ENCODE measurements at regions not wholly inside any gene's neighbourhood (a gene's known extent, or its start where the extent isn't known, plus 50 kb on each side); places are given as distances from the start of the nearest gene placed in this dataset.

DNA sequence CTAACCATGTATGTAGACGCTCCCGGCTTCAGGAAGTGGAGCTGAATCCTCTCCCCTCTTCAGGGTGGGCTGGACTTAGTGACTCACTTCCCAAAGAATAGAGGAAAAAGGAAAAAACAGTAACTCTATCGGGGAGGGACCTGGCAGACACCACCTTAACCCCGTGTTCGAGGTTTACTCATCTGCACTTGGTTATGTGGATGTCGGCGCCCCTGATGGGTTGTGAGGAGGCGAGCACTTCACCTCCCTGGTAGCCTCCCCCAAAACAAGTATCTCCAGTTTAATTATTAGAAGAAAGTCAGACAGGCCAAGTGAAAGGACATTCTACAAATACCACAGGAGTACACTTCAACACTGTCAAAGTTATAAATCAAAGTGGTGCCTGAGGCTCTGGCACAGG is 559.7 kb downstream of the TCERG1L start:
- no TSS peak for BruUV-seq (replicated peaks)
- H3K4me2 ChIP-seq (ENCODE audit: low read depth, low read length): no peak overlapping the region
- no peak overlapping the region for H2BK20ac ChIP-seq (ENCODE audit: low read depth, low read length)
- H2AFZ ChIP-seq (replicated peaks; ENCODE audit: low read length, poor library complexity): no peak overlapping the region
- ATAC-seq (ENCODE audit: low read depth) (no peak), DNase-seq (no peak)
- H3K18ac ChIP-seq (ENCODE audit: low read depth, low read length): no peak overlapping the region
- no peak overlapping the region for H3K4me3 ChIP-seq (ENCODE audit: insufficient read depth, low read depth, low read length)
- dilution Hi-C loops (cut with HindIII; ENCODE audit: low sequenced_read_pairs, unreplicated experiment) (no loop called here), intact Hi-C loops (cut with micrococcal nuclease) (no loop called here), in situ Hi-C loops (cut with MboI; ENCODE audit: low sequenced_read_pairs) (no loop called here)
- ChIA-PET CTCF (no interaction called here), POLR2A (ENCODE audit: unreplicated experiment) (no interaction called here)
- no peaks in the 10 kb centered on the region for H4K20me1 ChIP-seq (ENCODE audit: insufficient read depth, low read length)
- H3K4me1 ChIP-seq (ENCODE audit: control insufficient read depth, insufficient read depth, low read length): no peaks in the 10 kb centered on the region
- H3K14ac ChIP-seq (replicated peaks; ENCODE audit: low read depth, low read length): no peak overlapping the region
- H4K5ac ChIP-seq (ENCODE audit: low read depth, low read length): no peak overlapping the region
- no peak overlapping the region for H2BK5ac ChIP-seq (ENCODE audit: low read depth, low read length, poor library complexity, severe bottlenecking)
- no peak for TF ChIP-seq MXI1 (IDR thresholded peaks at IDR 0.05; ENCODE audit: borderline replicate concordance, low read depth, low read length)
- no peak for TF ChIP-seq CHD1 (IDR thresholded peaks at IDR 0.05; ENCODE audit: low read depth, low read length)
- no peak for TF ChIP-seq MAFK (IDR thresholded peaks at IDR 0.05; ENCODE audit: low read depth, low read length)
- TF ChIP-seq, protein P1, sequence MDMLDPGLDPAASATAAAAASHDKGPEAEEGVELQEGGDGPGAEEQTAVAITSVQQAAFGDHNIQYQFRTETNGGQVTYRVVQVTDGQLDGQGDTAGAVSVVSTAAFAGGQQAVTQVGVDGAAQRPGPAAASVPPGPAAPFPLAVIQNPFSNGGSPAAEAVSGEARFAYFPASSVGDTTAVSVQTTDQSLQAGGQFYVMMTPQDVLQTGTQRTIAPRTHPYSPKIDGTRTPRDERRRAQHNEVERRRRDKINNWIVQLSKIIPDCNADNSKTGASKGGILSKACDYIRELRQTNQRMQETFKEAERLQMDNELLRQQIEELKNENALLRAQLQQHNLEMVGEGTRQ (IDR thresholded peaks at IDR 0.05; ENCODE audit: low read depth, low read length): no peak
- TF ChIP-seq POLR2A (IDR thresholded peaks at IDR 0.05; ENCODE audit: low read depth, low read length): no peak
- no peak for TF ChIP-seq RAD21 (IDR thresholded peaks at IDR 0.05; ENCODE audit: low read length)
- TF ChIP-seq SMC3 (IDR thresholded peaks at IDR 0.05; ENCODE audit: low read depth, low read length): no peak
- TF ChIP-seq FOS (IDR thresholded peaks at IDR 0.05; ENCODE audit: low read depth, low read length): no peak
- TF ChIP-seq, protein P2, sequence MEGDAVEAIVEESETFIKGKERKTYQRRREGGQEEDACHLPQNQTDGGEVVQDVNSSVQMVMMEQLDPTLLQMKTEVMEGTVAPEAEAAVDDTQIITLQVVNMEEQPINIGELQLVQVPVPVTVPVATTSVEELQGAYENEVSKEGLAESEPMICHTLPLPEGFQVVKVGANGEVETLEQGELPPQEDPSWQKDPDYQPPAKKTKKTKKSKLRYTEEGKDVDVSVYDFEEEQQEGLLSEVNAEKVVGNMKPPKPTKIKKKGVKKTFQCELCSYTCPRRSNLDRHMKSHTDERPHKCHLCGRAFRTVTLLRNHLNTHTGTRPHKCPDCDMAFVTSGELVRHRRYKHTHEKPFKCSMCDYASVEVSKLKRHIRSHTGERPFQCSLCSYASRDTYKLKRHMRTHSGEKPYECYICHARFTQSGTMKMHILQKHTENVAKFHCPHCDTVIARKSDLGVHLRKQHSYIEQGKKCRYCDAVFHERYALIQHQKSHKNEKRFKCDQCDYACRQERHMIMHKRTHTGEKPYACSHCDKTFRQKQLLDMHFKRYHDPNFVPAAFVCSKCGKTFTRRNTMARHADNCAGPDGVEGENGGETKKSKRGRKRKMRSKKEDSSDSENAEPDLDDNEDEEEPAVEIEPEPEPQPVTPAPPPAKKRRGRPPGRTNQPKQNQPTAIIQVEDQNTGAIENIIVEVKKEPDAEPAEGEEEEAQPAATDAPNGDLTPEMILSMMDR (conservative IDR thresholded peaks at IDR 0.05; ENCODE audit: low read depth, low read length): no peak
- no peak for TF ChIP-seq NFE2L2 (IDR thresholded peaks at IDR 0.05; ENCODE audit: low read depth, low read length)
- TF ChIP-seq RFX5 (IDR thresholded peaks at IDR 0.05; ENCODE audit: low read depth, low read length): no peak
- TF ChIP-seq, protein P3, sequence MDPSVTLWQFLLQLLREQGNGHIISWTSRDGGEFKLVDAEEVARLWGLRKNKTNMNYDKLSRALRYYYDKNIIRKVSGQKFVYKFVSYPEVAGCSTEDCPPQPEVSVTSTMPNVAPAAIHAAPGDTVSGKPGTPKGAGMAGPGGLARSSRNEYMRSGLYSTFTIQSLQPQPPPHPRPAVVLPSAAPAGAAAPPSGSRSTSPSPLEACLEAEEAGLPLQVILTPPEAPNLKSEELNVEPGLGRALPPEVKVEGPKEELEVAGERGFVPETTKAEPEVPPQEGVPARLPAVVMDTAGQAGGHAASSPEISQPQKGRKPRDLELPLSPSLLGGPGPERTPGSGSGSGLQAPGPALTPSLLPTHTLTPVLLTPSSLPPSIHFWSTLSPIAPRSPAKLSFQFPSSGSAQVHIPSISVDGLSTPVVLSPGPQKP (IDR thresholded peaks at IDR 0.05; ENCODE audit: borderline replicate concordance, low read depth, low read length): no peak
- no peak for TF ChIP-seq CEBPB (IDR thresholded peaks at IDR 0.05; ENCODE audit: low read depth, low read length)
- TF ChIP-seq MAZ (IDR thresholded peaks at IDR 0.05; ENCODE audit: borderline replicate concordance, low read depth, low read length): no peak
- TF ChIP-seq BHLHE40 (IDR thresholded peaks at IDR 0.05; ENCODE audit: low read depth, low read length): no peak
- no peak for TF ChIP-seq RCOR1 (IDR thresholded peaks at IDR 0.05; ENCODE audit: insufficient replicate concordance, low read length)
- WGBS, 2 experiments (ENCODE audit: extremely low coverage in 2 of 2, insufficient read length in 1 of 2): no CpG with 5 or more reads among the region's 8 CpGs
- H3K9ac ChIP-seq (ENCODE audit: low read depth, low read length): no peak overlapping the region
- no peaks in the 10 kb centered on the region for H3K79me1 ChIP-seq (ENCODE audit: low read depth in 1 of 2, low read length in 2 of 2)
- H3K9me1 ChIP-seq (ENCODE audit: insufficient read depth, low read length): no peaks in the 10 kb centered on the region
- H3K9me3 ChIP-seq (ENCODE audit: control insufficient read depth, insufficient read depth, low read length): peaks cover 34% of the 10 kb centered on the region
- H2AK5ac ChIP-seq (ENCODE audit: low read depth, low read length): no peak overlapping the region
- no peak overlapping the region for H4K91ac ChIP-seq (ENCODE audit: insufficient read depth, low read depth, low read length)
- H3K36me3 ChIP-seq (ENCODE audit: control insufficient read depth, insufficient read depth, low read length): no peaks in the 10 kb centered on the region
- no peak overlapping the region for H3K4ac ChIP-seq (ENCODE audit: low read depth, low read length)
- H2BK120ac ChIP-seq (ENCODE audit: low read depth, low read length): no peak overlapping the region
- H2BK15ac ChIP-seq (ENCODE audit: low read depth, low read length): no peak overlapping the region
- H2AK9ac ChIP-seq (replicated peaks; ENCODE audit: low read depth, low read length, poor library complexity): no peak overlapping the region
- no peak overlapping the region for H3K27ac ChIP-seq (ENCODE audit: insufficient read depth, low read length)
- H3K56ac ChIP-seq (ENCODE audit: extremely low read depth, insufficient read depth, low read length): no peak overlapping the region
- no peaks in the 10 kb centered on the region for H3K27me3 ChIP-seq (ENCODE audit: control insufficient read depth, insufficient read depth, low read length)
- H3K23ac ChIP-seq (ENCODE audit: low read depth, low read length): no peak overlapping the region
- no peak overlapping the region for H4K8ac ChIP-seq (ENCODE audit: low read depth in 2 of 2, low read length in 2 of 2)
